Large intestine (tissue), 3 donors: ENCODE measurements at regions not wholly inside any gene's neighbourhood (a gene's known extent, or its start where the extent isn't known, plus 50 kb on each side); places are given as distances from the start of the nearest gene placed in this dataset.

ENCODE experiments used
- DNase-seq, 2 donors: peaks; one replicate each; pipeline versions ENCODE4 v3.0.0 to v3.0.0-alpha.2; 2013
- H3K27ac ChIP-seq: one replicate; pipeline ENCODE4 v1.5.1; 2013; ENCODE audit warnings: low read length
- H3K27me3 ChIP-seq: 2 replicates; pipeline ENCODE4 v1.6.1; 2013; ENCODE audit warnings: low read length; ENCODE audit not compliant: control insufficient read depth, insufficient read depth
- H3K36me3 ChIP-seq: 2 replicates; pipeline ENCODE4 v1.6.1; 2013; ENCODE audit warnings: low read length; ENCODE audit not compliant: control insufficient read depth, insufficient read depth
- H3K4me1 ChIP-seq: one replicate; pipeline ENCODE4 v1.6.1; 2013; ENCODE audit warnings: low read length; ENCODE audit not compliant: control insufficient read depth, insufficient read depth
- H3K4me3 ChIP-seq: one replicate; pipeline ENCODE4 v1.5.1; 2013; ENCODE audit warnings: low read length
- H3K9me3 ChIP-seq: one replicate; pipeline ENCODE4 v1.6.1; 2013; ENCODE audit warnings: mild to moderate bottlenecking, low read depth, low read length, moderate library complexity; ENCODE audit not compliant: control insufficient read depth
- WGBS: methylation state at CpG from one replicate; pipeline ENCODE4 v1.1.5; 2013; ENCODE audit warnings: low lambda C conversion rate; ENCODE audit not compliant: insufficient coverage; 5-methylcytosine and 5-hydroxymethylcytosine counted together

GRCh38 chr7:45984386-45985295, 63.6 kb upstream of the IGFBP3 start:
- H3K27me3 ChIP-seq = no peaks in the 10 kb centered on the region
- no peak for DNase-seq
- WGBS = 63% methylated on average over 3 of the region's 6 CpGs
- H3K36me3 ChIP-seq = no peaks in the 10 kb centered on the region
- no peaks in the 10 kb centered on the region for H3K4me1 ChIP-seq
- no peaks in the 10 kb centered on the region for H3K9me3 ChIP-seq
- no peak overlapping the region for H3K27ac ChIP-seq
- H3K4me3 ChIP-seq = no peak overlapping the region

GRCh38 chr7:45983720-45984255, 62.7 kb upstream of the IGFBP3 start:
- 65% methylated on average over 2 of the region's 6 CpGs for WGBS
- no peaks in the 10 kb centered on the region for H3K27me3 ChIP-seq
- H3K9me3 ChIP-seq = no peaks in the 10 kb centered on the region
- H3K4me3 ChIP-seq = no peak overlapping the region
- no peaks in the 10 kb centered on the region for H3K36me3 ChIP-seq
- H3K27ac ChIP-seq = no peak overlapping the region
- H3K4me1 ChIP-seq = peaks cover under 1% of the 10 kb centered on the region
- DNase-seq = no peak

GRCh38 chr7:45982907-45983719, 62.0 kb upstream of the IGFBP3 start:
- no peak overlapping the region for H3K27ac ChIP-seq
- no peaks in the 10 kb centered on the region for H3K9me3 ChIP-seq
- no peaks in the 10 kb centered on the region for H3K36me3 ChIP-seq
- no peak overlapping the region for H3K4me3 ChIP-seq
- peaks cover 3% of the 10 kb centered on the region for H3K4me1 ChIP-seq
- no peaks in the 10 kb centered on the region for H3K27me3 ChIP-seq
- no peak for DNase-seq
- no CpG with 5 or more reads among the region's 11 CpGs for WGBS

- no peaks in the 10 kb centered on the region for H3K27me3 ChIP-seq
- no peak overlapping the region for H3K4me3 ChIP-seq
- no CpG with 5 or more reads among the region's 2 CpGs for WGBS
- H3K27ac ChIP-seq = no peak overlapping the region
- H3K4me1 ChIP-seq = peaks cover 6% of the 10 kb centered on the region
- DNase-seq = no peak
- no peaks in the 10 kb centered on the region for H3K9me3 ChIP-seq
- H3K36me3 ChIP-seq = no peaks in the 10 kb centered on the region
Measured at GRCh38 chr7:45982132-45982531, 61.1 kb upstream of the IGFBP3 start.

- no peaks in the 10 kb centered on the region for H3K27me3 ChIP-seq
- H3K4me1 ChIP-seq = peaks cover 6% of the 10 kb centered on the region
- no peak overlapping the region for H3K4me3 ChIP-seq
- no peak for DNase-seq
- no CpG with 5 or more reads among the region's 6 CpGs for WGBS
- no peaks in the 10 kb centered on the region for H3K36me3 ChIP-seq
- no peaks in the 10 kb centered on the region for H3K9me3 ChIP-seq
- H3K27ac ChIP-seq = no peak overlapping the region
Measured at GRCh38 chr7:45980973-45981372, 59.9 kb upstream of the IGFBP3 start.

DNA sequence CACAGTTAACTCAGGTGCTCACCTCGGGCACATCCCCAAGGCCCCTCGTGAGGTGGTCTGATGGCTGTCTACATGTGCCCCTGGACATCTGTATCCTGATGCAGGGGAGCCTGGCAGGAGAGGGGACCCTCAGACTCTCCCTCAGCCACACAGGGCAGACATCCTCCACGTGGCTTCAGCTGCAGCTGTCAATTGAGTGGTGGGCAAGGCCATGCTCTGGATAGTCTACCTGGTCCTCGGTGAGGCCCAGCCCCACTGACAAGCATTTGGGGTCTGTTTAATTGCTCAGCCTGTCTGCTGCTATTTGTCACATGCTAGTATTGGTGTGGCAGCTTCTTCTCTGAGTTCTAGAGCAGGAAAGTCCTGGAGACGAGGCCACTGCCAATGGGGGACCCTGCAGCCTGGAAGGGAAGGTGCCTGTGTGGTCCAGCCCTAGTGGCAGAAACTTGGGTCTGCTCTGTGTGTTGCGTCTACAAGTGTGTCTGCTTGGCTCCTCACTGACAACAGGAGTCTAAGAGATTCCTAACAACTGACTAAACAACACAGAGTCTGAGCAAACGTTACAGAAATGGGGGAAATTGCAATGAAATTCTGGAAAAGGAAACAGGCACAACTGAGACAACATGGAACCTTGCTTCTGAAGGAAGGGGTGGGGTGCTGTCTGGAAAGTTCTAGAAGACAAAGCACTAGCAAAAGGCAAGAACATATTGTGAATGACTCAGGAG, 59.3 kb upstream of the IGFBP3 start:
- H3K27ac ChIP-seq = no peak overlapping the region
- H3K36me3 ChIP-seq = no peaks in the 10 kb centered on the region
- H3K9me3 ChIP-seq = no peaks in the 10 kb centered on the region
- H3K4me1 ChIP-seq = peaks cover 6% of the 10 kb centered on the region
- no peak overlapping the region for H3K4me3 ChIP-seq
- no peak for DNase-seq
- 40% methylated on average over 1 of the region's 7 CpGs for WGBS
- H3K27me3 ChIP-seq = no peaks in the 10 kb centered on the region

DNA sequence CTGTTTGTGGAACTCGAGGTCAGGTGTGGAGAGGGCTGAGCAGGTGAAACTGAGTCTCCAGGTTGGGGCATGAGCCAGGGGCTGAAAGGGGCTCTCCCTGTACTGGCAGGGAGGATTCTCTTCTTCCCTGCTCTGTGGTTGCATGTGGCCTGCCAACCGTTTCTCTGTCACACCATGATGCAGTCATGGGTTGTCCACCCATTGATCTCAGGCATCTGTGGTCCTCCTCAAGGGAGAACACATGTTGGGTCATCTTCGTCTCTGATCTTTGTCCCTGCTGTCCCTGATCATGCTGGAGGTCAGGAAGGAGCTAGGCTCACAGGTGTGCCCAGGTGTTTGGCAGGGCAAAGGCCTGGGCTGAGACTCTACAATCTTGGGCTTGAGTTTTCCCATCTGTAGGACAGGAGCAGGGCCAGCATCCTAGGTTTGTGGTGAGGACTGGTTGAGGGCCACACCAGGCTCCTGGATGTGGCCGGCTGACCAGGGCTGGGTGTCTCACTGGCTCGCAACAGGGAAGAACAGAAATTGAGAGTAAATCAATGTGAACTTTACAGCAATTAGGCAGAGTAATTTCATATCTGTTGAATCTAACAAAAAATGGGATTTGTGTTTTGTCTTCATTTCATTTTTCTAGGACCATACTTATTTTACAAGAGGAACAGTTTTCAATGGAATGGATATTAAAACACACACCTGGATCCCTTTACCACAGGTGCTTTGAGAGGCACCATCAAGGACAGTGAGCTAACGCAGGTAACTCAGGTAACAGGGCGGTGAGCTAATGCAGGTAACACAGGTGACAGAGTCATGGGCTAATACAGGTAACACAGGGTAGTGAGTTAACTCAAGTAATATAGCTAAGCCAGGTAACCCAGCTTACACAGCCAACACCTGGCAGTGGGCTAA, 58.5 kb upstream of the IGFBP3 start:
- H3K36me3 ChIP-seq = no peaks in the 10 kb centered on the region
- H3K27me3 ChIP-seq = no peaks in the 10 kb centered on the region
- peaks cover 6% of the 10 kb centered on the region for H3K4me1 ChIP-seq
- H3K9me3 ChIP-seq = no peaks in the 10 kb centered on the region
- no peak overlapping the region for H3K27ac ChIP-seq
- WGBS = no CpG with 5 or more reads among the region's 7 CpGs
- H3K4me3 ChIP-seq = no peak overlapping the region
- DNase-seq = no peak

DNA sequence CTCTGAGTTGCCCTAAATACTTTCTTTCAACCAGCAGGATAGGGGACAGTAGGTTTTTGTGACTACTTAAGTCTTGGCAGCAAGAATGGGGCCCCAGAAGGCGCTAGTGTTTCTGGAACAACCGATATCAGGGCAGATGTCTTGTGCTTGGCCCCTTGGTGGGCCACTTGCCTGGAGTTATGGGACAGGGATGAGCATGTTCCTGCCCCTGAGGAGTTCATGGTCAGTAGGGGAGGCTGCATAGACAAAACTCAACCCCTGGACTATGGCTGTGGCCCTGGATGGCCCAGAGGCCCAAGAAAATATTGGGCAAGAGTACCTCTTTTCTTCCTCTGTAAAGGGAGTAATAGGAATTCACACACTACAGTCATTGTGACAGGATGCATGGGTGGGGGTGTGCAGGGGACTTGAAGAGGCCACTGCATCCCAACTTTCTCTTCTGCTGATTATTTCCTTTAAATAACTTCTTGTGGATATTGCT, 57.7 kb upstream of the IGFBP3 start:
- DNase-seq = no peak
- Histone ChIP-seq H3K27me3 (no peaks in the 10 kb centered on the region), H3K9me3 (no peaks in the 10 kb centered on the region), H3K36me3 (no peaks in the 10 kb centered on the region), H3K4me3 (no peak overlapping the region), H3K4me1 (peaks cover 6% of the 10 kb centered on the region), H3K27ac (no peak overlapping the region)
- WGBS = no CpG with 5 or more reads among the region's 2 CpGs

DNA sequence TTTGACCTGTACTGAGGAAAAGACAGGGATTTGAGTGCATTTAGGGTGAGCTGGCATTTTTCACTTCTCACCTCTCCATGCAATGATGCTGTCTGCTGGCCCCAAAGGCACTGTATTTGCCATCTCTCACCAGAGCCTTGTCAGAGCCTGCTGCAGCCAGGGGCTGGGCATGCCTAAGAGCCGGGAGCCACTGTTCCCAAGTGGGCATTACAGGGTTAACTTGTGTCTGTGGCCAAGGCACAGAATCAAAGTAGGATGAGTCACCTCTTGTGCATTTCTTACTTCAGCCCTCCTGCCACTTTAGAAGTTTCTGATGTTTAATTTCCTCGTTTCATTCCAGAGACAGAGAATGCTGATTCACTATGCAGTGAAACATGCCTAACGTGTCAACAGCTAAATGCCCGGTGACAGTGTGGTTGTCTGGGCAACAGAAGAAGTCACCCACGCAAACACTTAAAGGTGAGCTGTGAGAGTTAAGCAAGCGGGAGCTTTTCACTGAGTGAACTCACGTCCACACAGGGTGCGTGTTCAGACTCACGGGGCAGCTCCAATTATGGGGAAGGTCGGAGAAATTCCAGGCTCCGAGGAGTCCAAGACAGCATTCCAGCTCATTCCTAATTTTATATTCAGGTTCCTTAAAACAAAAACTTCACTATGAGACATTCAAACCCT, 57.1 kb upstream of the IGFBP3 start:
- DNase-seq = peak; percentile 53 to 66

More for the DNA sequence above, 57.1 kb upstream of the IGFBP3 start:
- H3K9me3 ChIP-seq = no peaks in the 10 kb centered on the region
- WGBS = no CpG with 5 or more reads among the region's 11 CpGs
- no peaks in the 10 kb centered on the region for H3K27me3 ChIP-seq
- H3K4me1 ChIP-seq = peaks cover 6% of the 10 kb centered on the region
- H3K27ac ChIP-seq = no peak overlapping the region
- H3K36me3 ChIP-seq = no peaks in the 10 kb centered on the region
- H3K4me3 ChIP-seq = no peak overlapping the region
